ENCODE measurements at regions not wholly inside any gene's neighbourhood (a gene's known extent, or its start where the extent isn't known, plus 50 kb on each side); places are given as distances from the start of the nearest gene placed in this dataset.

- TF ChIP-seq, protein P1, sequence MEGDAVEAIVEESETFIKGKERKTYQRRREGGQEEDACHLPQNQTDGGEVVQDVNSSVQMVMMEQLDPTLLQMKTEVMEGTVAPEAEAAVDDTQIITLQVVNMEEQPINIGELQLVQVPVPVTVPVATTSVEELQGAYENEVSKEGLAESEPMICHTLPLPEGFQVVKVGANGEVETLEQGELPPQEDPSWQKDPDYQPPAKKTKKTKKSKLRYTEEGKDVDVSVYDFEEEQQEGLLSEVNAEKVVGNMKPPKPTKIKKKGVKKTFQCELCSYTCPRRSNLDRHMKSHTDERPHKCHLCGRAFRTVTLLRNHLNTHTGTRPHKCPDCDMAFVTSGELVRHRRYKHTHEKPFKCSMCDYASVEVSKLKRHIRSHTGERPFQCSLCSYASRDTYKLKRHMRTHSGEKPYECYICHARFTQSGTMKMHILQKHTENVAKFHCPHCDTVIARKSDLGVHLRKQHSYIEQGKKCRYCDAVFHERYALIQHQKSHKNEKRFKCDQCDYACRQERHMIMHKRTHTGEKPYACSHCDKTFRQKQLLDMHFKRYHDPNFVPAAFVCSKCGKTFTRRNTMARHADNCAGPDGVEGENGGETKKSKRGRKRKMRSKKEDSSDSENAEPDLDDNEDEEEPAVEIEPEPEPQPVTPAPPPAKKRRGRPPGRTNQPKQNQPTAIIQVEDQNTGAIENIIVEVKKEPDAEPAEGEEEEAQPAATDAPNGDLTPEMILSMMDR (CRISPR knock-in tag; IDR thresholded peaks at IDR 0.05) = no peak
- no peak for TF ChIP-seq ZSCAN29 (CRISPR knock-in tag; conservative IDR thresholded peaks at IDR 0.05)
- TF ChIP-seq NFYB (CRISPR knock-in tag; IDR thresholded peaks at IDR 0.05) = no peak
- no peak for TF ChIP-seq KDM1A (CRISPR knock-in tag; IDR thresholded peaks at IDR 0.05)
- TF ChIP-seq EP300 (IDR thresholded peaks at IDR 0.05; ENCODE audit: low read depth in 2 of 2, low read length in 2 of 2) = no peak
- TF ChIP-seq EP300 (CRISPR knock-in tag; IDR thresholded peaks at IDR 0.05; ENCODE audit: borderline replicate concordance) = no peak
- TF ChIP-seq ZBTB20 (CRISPR knock-in tag; IDR thresholded peaks at IDR 0.05; ENCODE audit: borderline replicate concordance, low read depth) = no peak
Measured at GRCh38 chr9:13439685-13440476, 160.4 kb upstream of the MPDZ start.
